Endothelial cell of umbilical vein (primary cell): ENCODE measurements at regions not wholly inside any gene's neighbourhood (a gene's known extent, or its start where the extent isn't known, plus 50 kb on each side); places are given as distances from the start of the nearest gene placed in this dataset.

Experiments
- BruUV-seq: library from RNA; stranded (reverse); fragments of 400-500 nt; replicated peaks from 2 replicates; lab custom pipeline; 2021; lab: Mats Ljungman, UMichigan
- CTCF ChIA-PET: fragments of 300-600, 350-600 bp; sonication (Branson Sonifier 250); formaldehyde crosslinking; loops from one replicate; lab custom pipeline; 2021; ENCODE audit warnings: antibody characterized with exemption, inconsistent platforms; lab: Charles Lee
- POLR2A ChIA-PET: fragments of 300-600, 350-600 bp; sonication (Branson Sonifier 250); formaldehyde crosslinking; loops from one replicate; lab custom pipeline; 2021; ENCODE audit warnings: antibody characterized with exemption, inconsistent platforms; lab: Charles Lee
- DNase-seq: peaks from one replicate; pipeline ENCODE4 v3.0.0-alpha.2; 2011; ENCODE audit warnings: low read depth, low spot score
- FAIRE-seq: peaks from 2 replicates; lab custom pipeline; 2011; peaks lifted over from hg19 to GRCh38; lab: Jason Lieb, UNC
- H2AFZ ChIP-seq: 2 replicates; pipeline ENCODE4 v1.6.0; 2012; ENCODE audit warnings: low read depth, low read length, control low read depth, inconsistent platforms
- H3K27ac ChIP-seq: 2 replicates; pipeline ENCODE4 v1.5.1; 2011; ENCODE audit warnings: low read depth, mild to moderate bottlenecking, control low read depth, low read length, moderate library complexity; ENCODE audit not compliant: insufficient read depth
- H3K27me3 ChIP-seq, 2 experiments: 2 replicates each; pipeline versions ENCODE4 v1.6.0 to v1.6.1; 2011; ENCODE audit warnings: low read length in 2 of 2, mixed read lengths in 1 of 2; ENCODE audit not compliant: control insufficient read depth in 2 of 2, insufficient read depth in 2 of 2
- H3K36me3 ChIP-seq, 2 experiments: 2 replicates in 1 of 2; 3 replicates in 1 of 2; pipeline ENCODE4 v1.5.1; 2011; ENCODE audit warnings: low read length in 2 of 2, mild to moderate bottlenecking in 1 of 2, moderate library complexity in 1 of 2; ENCODE audit not compliant: control insufficient read depth in 2 of 2, insufficient read depth in 2 of 2; ENCODE audit errors: extremely low read depth in 1 of 2
- H3K4me1 ChIP-seq: 3 replicates; pipeline ENCODE4 v1.5.1; 2011; ENCODE audit warnings: mild to moderate bottlenecking, low read length; ENCODE audit not compliant: control insufficient read depth, insufficient read depth; ENCODE audit errors: extremely low read depth
- H3K4me2 ChIP-seq: 2 replicates; pipeline ENCODE4 v1.6.1; 2011; ENCODE audit warnings: low read length, control low read depth, mixed read lengths; ENCODE audit not compliant: insufficient read depth
- H3K4me3 ChIP-seq, 3 experiments: fragments of 200-600 bp in 1 of 3; sonication (generic), shearing (Covaris generic) in 1 of 3; replicated peaks in 1 of 3; 2 replicates each; pipeline ENCODE4 v1.5.1; 2011 to 2016; ENCODE audit warnings: control low read depth in 3 of 3, low read length in 3 of 3, mild to moderate bottlenecking in 2 of 3, inconsistent platforms in 1 of 3, low read depth in 1 of 3, moderate library complexity in 1 of 3; ENCODE audit not compliant: insufficient read depth in 1 of 3
- H3K79me2 ChIP-seq: 2 replicates; pipeline ENCODE4 v1.6.0; 2012; ENCODE audit warnings: low read length, inconsistent platforms; ENCODE audit not compliant: control insufficient read depth, insufficient read depth
- H3K9ac ChIP-seq: replicated peaks from 2 replicates; pipeline ENCODE3; 2011; ENCODE audit warnings: low read length, control low read depth; ENCODE audit not compliant: insufficient read depth; ENCODE audit errors: extremely low read depth
- H3K9me1 ChIP-seq: replicated peaks from 3 replicates; pipeline ENCODE4 v1.6.0; 2011; ENCODE audit warnings: mild to moderate bottlenecking, low read length; ENCODE audit not compliant: control insufficient read depth, insufficient read depth; ENCODE audit errors: extremely low read depth
- H3K9me3 ChIP-seq: replicated peaks from 2 replicates; pipeline ENCODE4 v1.5.1; 2012; ENCODE audit warnings: low read length, inconsistent platforms; ENCODE audit not compliant: control insufficient read depth, insufficient read depth
- H4K20me1 ChIP-seq: replicated peaks from 2 replicates; pipeline ENCODE3; 2011; ENCODE audit warnings: mild to moderate bottlenecking, low read length; ENCODE audit not compliant: control insufficient read depth, insufficient read depth; ENCODE audit errors: extremely low read depth
- EZH2 ChIP-seq: IDR thresholded peaks from 2 replicates; pipeline ENCODE4 v1.6.1; 2012; ENCODE audit warnings: borderline replicate concordance, low read depth, mild to moderate bottlenecking, moderate library complexity, low read length, inconsistent platforms; ENCODE audit not compliant: severe bottlenecking
- FOS ChIP-seq: IDR thresholded peaks from 2 replicates; pipeline ENCODE4 v1.6.1; 2011; ENCODE audit warnings: mild to moderate bottlenecking, low read length, moderate library complexity, borderline replicate concordance; ENCODE audit not compliant: insufficient read depth
- GATA2 ChIP-seq: IDR thresholded peaks from 2 replicates; pipeline ENCODE4 v1.7.0; 2011; ENCODE audit warnings: low read depth, mild to moderate bottlenecking, moderate library complexity, mixed read lengths, low read length; ENCODE audit not compliant: insufficient read length, insufficient read depth
- JUN ChIP-seq: IDR thresholded peaks from 2 replicates; pipeline ENCODE4 v1.6.1; 2011; ENCODE audit warnings: borderline replicate concordance, low read depth; ENCODE audit not compliant: insufficient read length, insufficient read depth
- MYC ChIP-seq: IDR thresholded peaks from one replicate; pipeline ENCODE4 v1.6.1; 2011; ENCODE audit warnings: mild to moderate bottlenecking, low read depth, low read length
- POLR2A ChIP-seq: IDR thresholded peaks from 2 replicates; pipeline ENCODE4 v1.6.1; 2012; ENCODE audit warnings: low read depth, mild to moderate bottlenecking, control low read depth, low read length
- POLR2AphosphoS5 ChIP-seq: IDR thresholded peaks from 2 replicates; pipeline ENCODE4 v1.6.1; 2012; ENCODE audit warnings: low read depth, mild to moderate bottlenecking, control low read depth, low read length, moderate library complexity; ENCODE audit not compliant: insufficient read depth
- dilution Hi-C: fragments of 300-500 bp; cut with MboI; formaldehyde crosslinking; loops from one replicate; pipeline ENCODE4 v1.15.0; 2019; ENCODE audit warnings: low sequenced_read_pairs; ENCODE audit not compliant: extremely low pct_ligation_motif_present
- intact Hi-C: fragments of 100-400 bp; cut with micrococcal nuclease; formaldehyde crosslinking; loops from one replicate; pipeline ENCODE4 v1.10.0; 2022
- TF ChIP-seq, protein P1 (sequence below): IDR thresholded peaks from 2 replicates; pipeline ENCODE4 v1.6.1; 2011; ENCODE audit not compliant: insufficient read depth, insufficient read length
- TF ChIP-seq, protein P2 (sequence below), 2 donors: IDR thresholded peaks; 1 replicate in 1 of 2; 2 replicates in 1 of 2; pipeline ENCODE4 v1.5.1; 2011; ENCODE audit warnings: low read length in 2 of 2, mild to moderate bottlenecking in 2 of 2, moderate library complexity in 2 of 2, control low read depth in 1 of 2, inconsistent platforms in 1 of 2, low read depth in 1 of 2; ENCODE audit not compliant: insufficient read depth in 1 of 2; ENCODE audit errors: extremely low read depth in 1 of 2

DNA sequence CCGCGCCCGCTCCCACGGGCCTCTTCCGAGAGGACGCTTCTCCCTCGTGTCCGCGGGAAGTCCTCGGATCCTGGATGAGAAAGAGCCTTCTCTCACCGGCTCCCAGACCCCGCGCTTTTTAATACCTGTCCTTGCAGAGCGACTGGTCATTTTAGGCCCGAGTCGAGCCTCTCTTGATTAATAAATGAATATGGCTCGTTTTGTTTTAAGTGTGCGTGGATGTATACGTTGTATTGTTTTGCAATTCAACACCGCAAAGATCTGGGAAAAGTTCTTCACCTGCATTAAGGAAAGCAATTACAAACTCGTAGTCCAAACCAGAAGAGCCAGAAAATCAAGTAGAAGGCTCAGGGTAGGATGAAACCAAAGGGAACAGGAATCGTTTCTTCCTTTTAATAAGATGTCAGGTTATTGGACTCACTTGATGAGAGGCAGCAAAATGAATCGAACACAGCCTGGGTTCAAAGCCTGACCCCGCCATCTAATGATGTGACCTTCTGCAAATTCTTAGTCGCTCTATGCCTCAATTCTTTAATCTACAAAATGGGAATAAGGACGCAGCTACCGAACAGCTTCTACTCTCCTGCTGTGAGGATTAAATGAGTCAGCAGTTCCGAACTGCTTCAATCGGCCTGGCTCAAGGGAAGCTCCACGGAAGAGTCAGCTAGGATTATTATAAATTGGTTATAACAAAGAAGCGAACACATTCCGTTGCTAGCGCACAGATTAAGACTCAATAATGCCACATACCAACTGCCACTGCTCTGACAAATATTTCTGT, 277.8 kb upstream of the NEBL start:
- DNase-seq (no peak), FAIRE-seq (no peak)
- Histone ChIP-seq H3K36me3 (no peaks in the 10 kb centered on the region), H3K9me1 (no peaks in the 10 kb centered on the region), H3K4me3 (no peak overlapping the region), H3K27me3 (peaks cover 20 to 48% of the 10 kb centered on the region in 2 experiments), H3K9me3 (no peaks in the 10 kb centered on the region), H3K4me1 (peaks cover 6% of the 10 kb centered on the region), H3K9ac (no peak overlapping the region), H3K79me2 (no peaks in the 10 kb centered on the region), H2AFZ (peak overlapping the region; percentile 78), H3K27ac (no peak overlapping the region), H3K4me2 (peak overlapping the region; percentile 24), H4K20me1 (no peaks in the 10 kb centered on the region)
- no TSS peak for BruUV-seq
- intact Hi-C loops (loop anchor here (5.0 kb wide), 1 partner anchor 82 kb away; no protein-coding TSS in a partner anchor), dilution Hi-C loops (no loop called here)
- ChIA-PET POLR2A (no interaction called here), CTCF (no interaction called here)
- TF ChIP-seq MYC (no peak), GATA2 (no peak), POLR2AphosphoS5 (no peak), EZH2 (no peak)

DNA sequence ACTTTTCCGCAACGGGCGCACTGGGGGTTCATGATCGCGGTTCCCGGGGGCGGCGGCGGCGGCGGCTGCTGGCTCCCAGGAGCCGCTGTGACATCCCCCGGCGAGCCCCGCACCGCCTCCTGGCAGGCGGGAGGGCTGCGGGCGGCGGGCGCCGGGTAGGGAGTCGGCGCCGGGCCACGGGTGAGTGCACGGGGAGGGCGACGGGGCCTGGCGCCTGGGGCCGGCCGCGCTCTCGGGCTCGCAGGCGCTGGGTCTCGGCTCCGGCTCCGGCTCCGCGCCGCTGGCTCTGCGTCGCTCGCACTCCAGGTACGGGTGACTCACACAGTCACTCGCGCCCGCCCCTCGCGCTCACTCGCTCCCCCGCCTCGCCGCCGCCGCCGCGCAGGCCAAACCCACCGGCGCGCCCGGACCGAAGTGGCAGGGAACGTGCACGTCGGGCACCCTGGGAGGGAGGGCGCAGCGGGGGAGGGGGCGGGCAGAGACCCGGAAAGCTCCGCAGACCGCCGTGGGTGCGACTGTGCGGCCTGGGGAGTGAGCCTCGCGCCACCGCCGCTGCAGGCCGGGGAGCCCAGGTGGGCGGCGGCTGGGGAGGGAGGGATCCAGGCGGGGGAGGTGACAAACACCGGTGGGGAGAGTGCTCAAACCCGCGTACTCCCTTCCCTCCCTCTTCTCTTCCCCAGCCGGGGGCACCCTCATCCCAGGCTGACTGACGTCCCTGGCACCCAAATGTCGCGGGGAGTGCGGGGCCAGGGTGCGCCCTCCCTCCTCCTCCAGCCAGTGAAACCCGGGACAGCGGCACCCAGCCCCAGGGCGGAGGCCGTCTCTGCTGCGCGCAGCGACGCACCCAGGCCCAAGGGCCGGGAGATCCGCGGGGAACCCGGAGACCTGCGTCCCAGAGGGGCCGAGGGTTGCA, 276.9 kb upstream of the NEBL start:
- ChIA-PET CTCF (no interaction called here), POLR2A (no interaction called here)
- H3K4me2 ChIP-seq: peak overlapping the region; percentile 24
- peak overlapping the region; percentile 5 to 29 (median 19) for H3K4me3 ChIP-seq
- H3K4me1 ChIP-seq: peaks cover 6% of the 10 kb centered on the region
- intact Hi-C loops (loop anchor here (5.0 kb wide), 1 partner anchor 83 kb away; no protein-coding TSS in a partner anchor), dilution Hi-C loops (no loop called here)
- H3K9me3 ChIP-seq: no peaks in the 10 kb centered on the region
- FAIRE-seq: no peak
- no peak overlapping the region for H3K27ac ChIP-seq
- BruUV-seq: no TSS peak
- TF ChIP-seq EZH2 (peak; percentile 38), POLR2A (no peak), POLR2AphosphoS5 (no peak), JUN (no peak), FOS (peak; percentile 35), MYC (no peak)
- TF ChIP-seq, protein P1, sequence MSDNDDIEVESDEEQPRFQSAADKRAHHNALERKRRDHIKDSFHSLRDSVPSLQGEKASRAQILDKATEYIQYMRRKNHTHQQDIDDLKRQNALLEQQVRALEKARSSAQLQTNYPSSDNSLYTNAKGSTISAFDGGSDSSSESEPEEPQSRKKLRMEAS: no peak
- TF ChIP-seq, protein P2, sequence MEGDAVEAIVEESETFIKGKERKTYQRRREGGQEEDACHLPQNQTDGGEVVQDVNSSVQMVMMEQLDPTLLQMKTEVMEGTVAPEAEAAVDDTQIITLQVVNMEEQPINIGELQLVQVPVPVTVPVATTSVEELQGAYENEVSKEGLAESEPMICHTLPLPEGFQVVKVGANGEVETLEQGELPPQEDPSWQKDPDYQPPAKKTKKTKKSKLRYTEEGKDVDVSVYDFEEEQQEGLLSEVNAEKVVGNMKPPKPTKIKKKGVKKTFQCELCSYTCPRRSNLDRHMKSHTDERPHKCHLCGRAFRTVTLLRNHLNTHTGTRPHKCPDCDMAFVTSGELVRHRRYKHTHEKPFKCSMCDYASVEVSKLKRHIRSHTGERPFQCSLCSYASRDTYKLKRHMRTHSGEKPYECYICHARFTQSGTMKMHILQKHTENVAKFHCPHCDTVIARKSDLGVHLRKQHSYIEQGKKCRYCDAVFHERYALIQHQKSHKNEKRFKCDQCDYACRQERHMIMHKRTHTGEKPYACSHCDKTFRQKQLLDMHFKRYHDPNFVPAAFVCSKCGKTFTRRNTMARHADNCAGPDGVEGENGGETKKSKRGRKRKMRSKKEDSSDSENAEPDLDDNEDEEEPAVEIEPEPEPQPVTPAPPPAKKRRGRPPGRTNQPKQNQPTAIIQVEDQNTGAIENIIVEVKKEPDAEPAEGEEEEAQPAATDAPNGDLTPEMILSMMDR (IDR thresholded peaks at IDR 0.05; ENCODE audit: extremely low read depth in 1 of 2, insufficient read depth in 1 of 2, low read depth in 1 of 2, low read length in 2 of 2): no peak
- no peaks in the 10 kb centered on the region for H3K9me1 ChIP-seq
- H3K79me2 ChIP-seq: no peaks in the 10 kb centered on the region
- peaks cover 20 to 48% of the 10 kb centered on the region in 2 experiments for H3K27me3 ChIP-seq
- no peaks in the 10 kb centered on the region for H4K20me1 ChIP-seq
- DNase-seq: no peak
- no peaks in the 10 kb centered on the region for H3K36me3 ChIP-seq
- peak overlapping the region; percentile 78 for H2AFZ ChIP-seq
- H3K9ac ChIP-seq: no peak overlapping the region
